NCI-H526 (cell line): ENCODE measurements at regions not wholly inside any gene's neighbourhood (a gene's known extent, or its start where the extent isn't known, plus 50 kb on each side); places are given as distances from the start of the nearest gene placed in this dataset.
"Not testable (repeated sequence)": the region's sequence is repeated elsewhere in the genome, so short reads cannot be mapped to it uniquely, and the experiment has no call there.

Experiments used
- DNase-seq, 2 experiments: peaks; one replicate each; lab custom pipeline; 2025; lab: John Stamatoyannopoulos, UW

- no peak for DNase-seq
Measured at GRCh38 chr6:113370508-113371502, 486.3 kb upstream of the MARCKS start.

- not testable (repeated sequence) for DNase-seq
Measured at GRCh38 chr6:113375466-113375865, 481.7 kb upstream of the MARCKS start.

GRCh38 chr6:113375950-113376846, 480.9 kb upstream of the MARCKS start:
- DNase-seq = no peak

- DNase-seq = no peak
Measured at GRCh38 chr6:113376847-113377165, 480.3 kb upstream of the MARCKS start.

GRCh38 chr6:113377362-113377942, 479.7 kb upstream of the MARCKS start:
- no peak for DNase-seq

- no peak for DNase-seq
Measured at GRCh38 chr6:113380591-113380990, 476.6 kb upstream of the MARCKS start.

GRCh38 chr6:113381232-113381631, 475.9 kb upstream of the MARCKS start:
- no peak for DNase-seq

- peak in 1 of 2 experiments; percentile 3 for DNase-seq
Measured at GRCh38 chr6:113381959-113382358, 475.2 kb upstream of the MARCKS start.

GRCh38 chr6:113383701-113384100, 473.4 kb upstream of the MARCKS start:
- DNase-seq = no peak

GRCh38 chr6:113385020-113385431, 472.1 kb upstream of the MARCKS start:
- DNase-seq = no peak

- no peak for DNase-seq
Measured at GRCh38 chr6:113388996-113389395, 468.1 kb upstream of the MARCKS start.

GRCh38 chr6:113392551-113393055, 464.5 kb upstream of the MARCKS start:
- no peak for DNase-seq

GRCh38 chr6:113394216-113394615, 462.9 kb upstream of the MARCKS start:
- no peak for DNase-seq

- no peak for DNase-seq
Measured at GRCh38 chr6:113394729-113395128, 462.4 kb upstream of the MARCKS start.

- no peak for DNase-seq
Measured at GRCh38 chr6:113396730-113397129, 460.4 kb upstream of the MARCKS start.

GRCh38 chr6:113397236-113397635, 459.9 kb upstream of the MARCKS start:
- DNase-seq = no peak

- no peak for DNase-seq
Measured at GRCh38 chr6:113401231-113401630, 455.9 kb upstream of the MARCKS start.

- no peak for DNase-seq
Measured at GRCh38 chr6:113402544-113402943, 454.6 kb upstream of the MARCKS start.

- DNase-seq = no peak
Measured at GRCh38 chr6:113403966-113404595, 453.1 kb upstream of the MARCKS start.

GRCh38 chr6:113405326-113406047, 451.7 kb upstream of the MARCKS start:
- DNase-seq = no peak
